Cardiac septum (tissue), 1 donor: ENCODE measurements at regions not wholly inside any gene's neighbourhood (a gene's known extent, or its start where the extent isn't known, plus 50 kb on each side); places are given as distances from the start of the nearest gene placed in this dataset.

Source experiments
- DNase-seq: peaks from one replicate; pipeline ENCODE4 v3.0.0-alpha.2; 2020; ENCODE audit warnings: low spot score
- intact Hi-C: fragments of 100-400 bp; cut with DNase I; formaldehyde crosslinking; loops from one replicate; pipeline ENCODE4 v1.14.0; 2022
- donor health status: DM: no; HTN: no; CAD: no.

- no peak for DNase-seq
- intact Hi-C loops, result no loop called here
Observed at GRCh38 chr2:14123436-14124103, 508.9 kb upstream of the LRATD1 start.

DNA sequence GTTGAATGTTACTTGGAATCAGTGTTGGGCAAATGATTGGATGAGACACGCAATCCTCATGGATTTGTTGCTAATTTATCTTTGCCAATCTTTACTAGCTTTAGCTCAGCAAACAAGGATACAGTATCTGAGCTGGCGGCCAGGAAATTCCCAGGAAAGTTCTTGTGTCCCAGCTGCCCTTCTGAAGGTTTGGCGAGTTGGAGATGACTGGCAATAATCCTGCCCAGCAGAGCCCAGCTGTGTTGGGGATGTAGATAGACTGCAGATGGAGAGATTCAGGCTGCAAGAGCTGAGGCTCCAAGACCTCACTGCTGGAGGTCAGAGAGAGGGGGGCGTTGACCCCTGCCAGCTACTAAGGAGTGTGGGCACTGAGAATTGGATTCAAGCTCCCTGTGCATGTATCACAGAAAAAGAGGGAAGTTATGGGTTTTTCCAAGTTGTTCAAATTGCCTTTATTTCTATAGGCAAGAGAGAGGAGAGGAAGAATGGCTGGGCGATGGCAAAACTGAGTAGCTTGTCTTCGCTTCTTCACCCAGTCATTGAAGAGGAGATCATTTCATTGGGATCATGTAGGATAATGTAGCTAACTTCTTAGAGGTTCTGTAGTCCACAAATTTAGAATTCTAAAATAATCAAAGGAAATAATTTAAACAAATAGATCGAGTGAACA is 506.8 kb upstream of the LRATD1 start:
- intact Hi-C loops, result no loop called here
- no peak for DNase-seq

DNA sequence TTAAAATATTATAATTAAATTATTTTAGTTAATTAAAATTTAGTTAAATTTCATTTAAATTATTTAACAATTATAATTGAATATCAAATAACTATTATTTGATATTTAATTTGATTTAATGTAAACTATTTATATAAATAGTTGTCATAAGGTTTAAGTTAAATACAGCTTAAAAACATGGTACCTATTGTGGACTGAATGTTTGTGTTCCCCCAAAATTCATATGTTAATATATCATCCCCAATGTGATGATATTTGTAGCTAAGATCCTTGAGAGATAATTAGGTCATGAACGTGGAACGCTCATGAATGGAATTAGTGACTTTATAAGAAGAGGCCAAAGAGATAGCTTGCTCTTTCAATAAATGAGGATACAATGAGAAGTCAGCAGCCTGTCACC is 505.7 kb upstream of the LRATD1 start:
- no peak for DNase-seq
- intact Hi-C loops, result no loop called here

DNA sequence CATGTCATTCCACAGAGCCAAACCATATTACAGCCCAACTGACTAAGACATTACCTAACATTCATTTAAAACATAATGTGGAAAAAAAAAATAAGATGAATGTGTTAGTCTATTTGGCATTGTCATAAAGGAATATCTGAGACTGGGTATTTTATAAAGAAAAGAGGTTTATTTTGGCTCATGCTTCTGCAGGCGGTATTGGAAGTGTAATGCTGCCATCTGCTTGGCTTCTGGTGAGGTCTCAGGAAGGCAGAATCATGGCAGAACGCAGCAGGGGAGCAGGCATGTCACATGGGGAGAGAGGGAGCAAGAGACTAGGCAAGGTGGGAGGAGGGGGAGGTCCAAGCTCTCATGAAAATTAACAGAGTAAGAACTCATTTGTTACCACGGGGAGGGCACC is 504.8 kb upstream of the LRATD1 start:
- intact Hi-C loops, result no loop called here
- DNase-seq, result no peak

GRCh38 chr2:14132386-14132785 is 500.1 kb upstream of the LRATD1 start:
- DNase-seq, result no peak
- intact Hi-C loops, result no loop called here

GRCh38 chr2:14134771-14135170 is 497.7 kb upstream of the LRATD1 start:
- intact Hi-C loops, result no loop called here
- no peak for DNase-seq

DNA sequence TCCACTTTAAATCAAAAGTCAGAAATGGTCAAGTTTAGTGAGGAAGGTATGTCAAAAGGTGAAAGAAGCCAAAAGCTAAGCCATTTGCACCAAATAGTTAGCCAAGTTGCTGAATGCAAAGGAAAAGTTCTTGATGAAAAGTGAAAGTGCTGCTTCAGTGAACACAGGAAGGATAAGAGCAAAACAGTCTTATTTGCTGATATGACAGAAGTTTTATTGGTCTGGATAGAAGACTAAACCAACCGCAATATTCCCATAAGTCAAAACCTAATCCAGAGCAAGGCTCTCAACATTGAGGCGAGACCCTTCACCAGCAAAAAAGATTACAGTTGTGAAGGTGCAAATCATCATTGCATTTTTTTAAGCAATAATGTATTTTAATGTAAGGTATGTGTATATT is 496.5 kb upstream of the LRATD1 start:
- intact Hi-C loops, result no loop called here
- no peak for DNase-seq

DNA sequence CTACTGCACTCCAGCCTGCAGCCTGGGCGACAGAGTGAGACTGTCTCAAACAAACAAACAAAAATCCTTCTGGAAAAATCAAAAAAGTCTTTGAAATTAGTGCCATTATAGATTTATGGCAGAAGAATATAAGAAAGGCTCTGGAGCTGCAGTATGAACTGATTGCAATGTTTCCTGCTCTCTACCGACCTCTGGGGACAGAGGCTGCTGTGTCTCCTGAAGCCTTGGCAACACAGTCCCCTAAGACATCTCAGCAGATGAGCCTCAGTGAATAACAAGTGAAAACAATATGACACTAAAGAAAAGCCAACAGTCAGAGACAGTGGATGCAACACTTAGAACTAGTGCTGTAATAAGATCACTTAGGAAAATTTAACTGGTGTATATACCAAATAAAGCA is 494.9 kb upstream of the LRATD1 start:
- no peak for DNase-seq

GRCh38 chr2:14140009-14140550 is 492.4 kb upstream of the LRATD1 start:
- intact Hi-C loops, result no loop called here
- no peak for DNase-seq

More for the DNA sequence above, 494.9 kb upstream of the LRATD1 start:
- intact Hi-C loops, result no loop called here

GRCh38 chr2:14143435-14143834 is 489.1 kb upstream of the LRATD1 start:
- intact Hi-C loops, result no loop called here
- DNase-seq, result no peak

DNA sequence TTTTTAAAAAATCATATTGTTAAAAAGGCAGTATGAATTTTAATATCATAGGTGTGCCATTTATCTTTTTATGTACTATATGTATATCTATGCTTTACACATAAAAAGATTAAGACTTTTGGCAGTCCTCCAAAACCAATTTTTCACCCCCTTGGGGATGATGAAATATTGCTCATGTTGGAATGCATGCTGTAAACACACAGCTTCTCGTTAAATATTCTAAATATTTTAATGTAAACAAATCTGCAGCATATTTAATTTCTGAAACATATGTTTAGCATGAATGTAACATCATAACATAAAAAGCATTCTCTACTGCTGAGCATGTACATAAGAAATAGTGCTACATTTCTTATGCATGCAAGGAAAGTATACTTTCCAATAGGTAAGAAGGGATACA is 484.3 kb upstream of the LRATD1 start:
- DNase-seq, result no peak
- intact Hi-C loops, result no loop called here

DNA sequence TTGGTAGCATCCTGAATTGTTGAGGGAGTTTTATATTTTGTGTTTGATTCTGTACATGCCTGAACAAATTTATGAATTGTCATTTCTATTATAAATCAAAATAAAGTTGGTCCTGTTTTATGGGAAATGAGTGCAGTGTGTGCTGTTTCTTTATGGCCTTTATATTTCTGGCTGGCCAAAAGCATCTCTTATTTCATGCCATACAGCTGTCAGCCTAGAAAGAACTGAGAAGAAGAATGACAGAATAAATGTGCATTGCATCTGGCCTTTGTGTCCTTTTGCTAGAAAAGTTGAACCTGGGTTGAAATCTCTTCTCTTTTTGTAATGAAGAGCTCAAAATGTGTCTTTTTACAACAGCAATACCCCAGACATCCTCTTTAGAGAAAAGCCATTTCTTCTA is 474.7 kb upstream of the LRATD1 start:
- DNase-seq, result no peak
- intact Hi-C loops, result no loop called here

- intact Hi-C loops, result no loop called here
Observed at GRCh38 chr2:14180333-14180732, 452.2 kb upstream of the LRATD1 start.

DNA sequence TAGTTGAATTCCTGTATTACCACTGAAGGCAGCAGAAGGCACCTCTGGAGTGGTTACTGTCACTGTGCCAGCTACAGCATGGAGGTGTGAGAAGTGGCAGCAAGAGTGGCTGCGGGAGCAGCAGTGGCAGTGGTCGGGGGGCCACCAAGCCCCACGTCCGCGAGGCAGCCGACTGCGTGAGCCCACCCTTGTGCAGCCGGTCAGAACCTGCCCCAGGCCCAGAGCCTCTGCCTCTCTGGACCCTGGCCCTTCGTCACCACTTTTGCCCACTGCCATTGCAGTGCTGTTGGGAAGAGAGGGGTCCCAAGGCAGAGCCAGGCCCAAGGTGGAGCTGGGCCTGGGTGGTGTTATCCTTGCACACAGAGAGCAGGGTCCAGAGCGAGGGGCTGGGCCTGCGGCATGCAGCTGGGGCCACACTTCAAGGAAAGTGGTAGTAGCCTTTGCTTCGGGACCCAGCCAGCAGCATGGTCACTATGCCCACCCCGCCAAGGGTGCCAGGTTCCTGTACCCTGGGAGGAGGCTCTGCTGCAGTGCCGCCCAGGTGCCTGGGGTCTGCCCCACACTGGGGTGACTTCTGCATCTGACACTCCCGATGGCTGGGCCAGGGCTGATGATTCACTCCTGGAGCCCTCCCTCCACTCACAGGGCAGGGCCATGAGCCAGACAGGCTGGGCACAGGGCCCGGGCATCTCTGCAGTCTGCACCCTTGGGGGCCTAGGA is 450.1 kb upstream of the LRATD1 start:
- intact Hi-C loops, result no loop called here
- peak; percentile 73 for DNase-seq

More at GRCh38 chr2:14180333-14180732, 452.2 kb upstream of the LRATD1 start:
- no peak for DNase-seq

DNA sequence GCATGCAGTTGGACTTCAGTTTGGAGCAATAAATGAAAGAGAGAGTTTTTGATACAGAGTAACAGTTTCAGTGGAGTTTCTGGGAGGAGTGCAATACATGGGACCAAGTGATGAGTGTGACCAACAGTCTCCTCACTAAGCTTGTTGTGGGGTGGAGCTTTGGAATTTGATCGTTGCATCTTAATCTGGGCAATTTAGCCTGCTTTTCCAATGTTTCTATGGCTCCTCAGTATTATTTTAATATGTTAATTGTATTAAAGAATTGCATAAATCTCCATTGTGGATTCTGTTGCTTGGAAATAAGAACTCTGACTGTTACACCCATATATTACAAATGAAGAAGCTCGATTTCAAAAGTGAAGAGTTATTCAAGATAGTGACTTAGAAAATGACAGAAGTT is 446.6 kb upstream of the LRATD1 start:
- DNase-seq, result no peak

GRCh38 chr2:14188446-14188845 is 444.1 kb upstream of the LRATD1 start:
- intact Hi-C loops, result no loop called here
- DNase-seq, result no peak

More for the DNA sequence above, 446.6 kb upstream of the LRATD1 start:
- intact Hi-C loops, result no loop called here

DNA sequence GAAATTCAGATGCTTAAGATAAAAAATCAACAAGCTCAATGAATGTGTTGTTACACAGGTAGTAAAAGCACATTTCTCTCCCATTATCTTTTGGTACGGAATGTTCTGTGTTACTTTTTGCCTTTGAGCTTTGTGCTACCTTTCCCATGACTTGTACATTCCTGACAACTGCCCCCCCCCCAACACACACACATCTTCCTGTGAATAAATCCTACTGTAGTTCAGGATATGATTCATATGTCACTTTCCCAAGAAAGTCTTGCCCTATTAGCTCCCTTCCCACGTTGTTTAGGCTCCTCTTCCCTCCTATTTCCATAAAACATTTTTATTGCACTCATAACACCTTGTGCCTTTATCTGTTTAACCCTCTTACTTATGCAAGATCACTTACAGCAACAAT is 442.6 kb upstream of the LRATD1 start:
- intact Hi-C loops, result no loop called here
- no peak for DNase-seq

DNA sequence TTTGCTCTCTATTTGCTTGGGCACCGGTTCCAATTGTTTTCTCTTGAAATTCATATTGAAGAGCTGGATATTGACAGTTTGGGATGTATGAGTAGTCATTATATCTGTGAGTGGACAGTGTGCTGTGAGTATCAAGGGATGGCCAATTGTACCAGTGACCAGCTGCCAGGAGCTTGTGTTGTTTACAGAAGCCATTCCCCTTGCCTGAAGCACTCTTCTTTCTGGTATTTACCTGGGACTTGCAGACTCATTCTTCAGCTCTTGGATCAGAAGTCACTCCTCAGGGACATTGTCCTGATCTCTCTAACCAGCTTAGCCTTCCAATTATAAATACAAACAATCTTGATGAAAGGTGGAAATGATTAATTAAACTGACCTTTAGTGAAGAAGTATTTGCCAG is 438.3 kb upstream of the LRATD1 start:
- DNase-seq, result no peak
- intact Hi-C loops, result no loop called here

GRCh38 chr2:14197293-14197692 is 435.2 kb upstream of the LRATD1 start:
- intact Hi-C loops, result no loop called here
- DNase-seq, result no peak

- intact Hi-C loops, result no loop called here
- no peak for DNase-seq
Observed at GRCh38 chr2:14199040-14199439, 433.5 kb upstream of the LRATD1 start.

- intact Hi-C loops, result no loop called here
- no peak for DNase-seq
Observed at GRCh38 chr2:14219306-14219705, 413.2 kb upstream of the LRATD1 start.
